HG03520 (cell line): ENCODE measurements at regions not wholly inside any gene's neighbourhood (a gene's known extent, or its start where the extent isn't known, plus 50 kb on each side); places are given as distances from the start of the nearest gene placed in this dataset.
"Not testable (repeated sequence)": the region's sequence is repeated elsewhere in the genome, so short reads cannot be mapped to it uniquely, and the experiment has no call there.

Experiments used
- ATAC-seq: cut with Tn5 transposase; IDR thresholded peaks from one replicate; pipeline ENCODE4 v1.9.1; 2021; ENCODE audit warnings: mild to moderate bottlenecking, moderate library complexity; ENCODE audit not compliant: unreplicated experiment

- no peak for ATAC-seq
These were observed 268.5 kb upstream of the CCL2 start for GRCh38 chr17:33986566-33986965.

DNA sequence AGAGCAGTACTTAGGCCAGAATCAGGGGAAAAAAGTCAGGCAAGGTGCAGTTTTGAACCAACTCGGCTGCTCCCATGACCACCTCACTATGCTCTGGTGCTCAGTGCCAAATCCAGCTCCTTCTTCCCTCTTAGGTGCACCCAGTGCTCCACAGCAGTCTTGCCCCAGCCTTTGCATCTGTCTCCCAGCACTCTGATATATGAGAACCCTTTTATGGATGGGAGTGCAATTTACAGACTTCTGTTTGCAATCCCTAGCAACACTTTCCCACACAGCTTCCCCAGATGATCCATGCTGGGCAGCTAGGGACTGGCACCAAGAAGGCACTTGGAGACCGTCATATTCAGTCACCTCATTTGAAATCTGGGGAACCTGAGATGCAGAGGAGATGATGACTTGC, 267.9 kb upstream of the CCL2 start:
- ATAC-seq, result no peak

DNA sequence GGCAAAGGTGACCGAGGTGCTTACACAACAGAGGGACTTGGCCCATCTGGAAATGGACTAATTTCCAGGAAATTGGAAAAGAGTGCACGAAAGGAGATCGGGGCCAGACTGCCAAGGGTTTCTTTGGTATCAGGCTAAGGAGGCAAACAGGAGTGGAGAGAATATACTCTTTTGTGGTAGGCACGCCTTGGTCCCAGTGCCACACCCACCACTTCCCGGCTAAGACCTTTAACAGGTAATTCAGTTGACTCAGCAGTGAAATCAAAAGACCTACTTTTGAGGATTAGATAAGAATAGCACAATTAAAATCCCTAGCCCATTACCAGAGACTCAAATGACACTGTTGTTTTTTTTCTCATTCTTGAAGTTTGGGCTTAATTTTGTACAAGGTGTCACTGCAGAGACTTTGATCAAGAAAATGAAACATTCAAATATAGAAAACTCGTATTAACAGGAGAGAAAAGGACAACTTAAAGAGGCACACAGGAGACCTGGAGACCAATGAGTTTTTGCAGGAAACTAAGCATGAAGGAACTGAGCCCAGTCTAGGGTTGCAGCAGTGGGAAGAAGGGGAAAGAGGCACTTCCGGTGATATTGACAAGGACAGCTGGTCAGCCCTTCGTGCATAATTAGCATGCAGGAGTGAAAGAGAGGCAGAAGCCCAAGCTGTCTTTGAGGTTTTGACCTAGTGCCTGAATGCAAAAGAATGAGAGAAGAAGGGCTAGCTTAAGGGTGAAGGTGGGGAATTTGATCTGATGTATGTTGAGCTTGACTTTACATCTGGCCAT, 265.5 kb upstream of the CCL2 start:
- ATAC-seq, result no peak

DNA sequence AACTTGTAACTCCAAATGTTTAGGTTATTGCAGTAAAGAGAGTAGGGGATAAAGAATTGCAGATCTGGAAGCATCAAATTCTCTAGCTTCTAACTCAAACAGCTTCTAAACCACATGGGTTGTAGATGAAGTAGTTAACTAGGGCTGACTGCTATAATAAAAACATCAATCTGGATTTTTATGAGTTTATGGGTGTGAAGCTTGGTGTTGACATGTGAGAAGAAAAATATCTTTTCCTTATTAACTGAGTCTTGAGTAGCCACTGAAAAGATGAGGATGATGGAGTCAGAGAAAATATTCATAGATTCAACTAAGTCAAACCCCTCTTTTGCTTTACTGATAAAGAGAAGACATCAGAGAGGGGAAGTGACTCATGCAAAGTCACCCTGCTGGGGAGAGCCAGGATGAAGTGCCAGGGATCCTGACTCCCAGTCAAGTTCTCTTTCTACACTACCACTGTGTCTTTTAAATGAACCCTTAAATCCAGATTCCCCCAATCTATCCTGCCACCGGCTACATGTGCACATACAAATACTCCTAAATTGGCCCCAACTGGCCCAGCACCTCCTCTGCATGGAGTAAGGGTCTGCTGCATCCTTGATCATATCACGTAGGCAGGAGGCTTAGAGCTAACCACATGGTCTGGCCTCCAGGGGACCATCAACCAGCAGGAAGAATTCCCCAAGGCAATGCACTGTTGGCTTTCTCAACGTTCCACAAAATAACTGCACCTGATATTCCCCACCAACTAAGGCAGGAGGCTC, 264.0 kb upstream of the CCL2 start:
- ATAC-seq, result no peak

- no peak for ATAC-seq
These were observed 263.0 kb upstream of the CCL2 start for GRCh38 chr17:33992113-33992512.

DNA sequence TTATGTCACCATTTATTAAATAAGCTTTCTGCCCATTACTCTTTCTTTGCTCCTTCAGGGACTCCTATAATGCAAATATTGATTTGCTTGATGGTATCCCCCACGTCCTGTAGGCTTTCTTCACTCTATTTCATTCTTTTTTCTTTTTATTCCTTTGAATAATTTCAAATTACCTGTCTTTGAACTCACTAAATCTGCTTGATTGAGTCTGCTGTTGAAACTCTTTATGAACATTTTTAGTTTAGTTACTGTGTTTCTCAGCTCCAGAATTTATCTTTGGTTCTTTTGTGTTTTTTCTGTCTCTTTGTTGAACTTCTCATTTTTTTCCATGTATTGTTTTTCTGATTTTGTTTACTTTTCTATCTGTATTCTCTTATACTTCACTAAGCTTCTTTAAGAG, 254.4 kb upstream of the CCL2 start:
- no peak for ATAC-seq

- ATAC-seq, result no peak
These were observed 253.8 kb upstream of the CCL2 start for GRCh38 chr17:34001246-34001645.

DNA sequence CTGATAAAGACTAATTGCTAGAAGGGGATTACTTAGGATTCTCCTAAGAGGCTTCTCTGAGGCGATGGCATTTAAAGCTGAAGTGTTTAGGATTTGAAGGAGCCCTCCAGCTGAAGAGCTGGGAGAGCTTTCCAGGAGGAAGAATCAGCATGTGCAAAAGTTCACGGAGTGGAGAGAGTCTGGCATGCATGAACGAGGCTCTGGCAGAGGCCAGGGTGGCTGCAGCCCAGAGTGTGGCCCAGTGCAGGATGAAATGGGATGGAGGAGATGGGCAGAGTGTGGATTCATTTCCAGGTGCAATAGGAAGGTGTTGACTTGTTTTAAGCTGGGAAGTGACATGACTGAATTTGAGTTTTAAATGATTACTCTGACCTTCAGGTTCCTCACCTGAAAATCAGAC, 249.0 kb upstream of the CCL2 start:
- ATAC-seq, result no peak

DNA sequence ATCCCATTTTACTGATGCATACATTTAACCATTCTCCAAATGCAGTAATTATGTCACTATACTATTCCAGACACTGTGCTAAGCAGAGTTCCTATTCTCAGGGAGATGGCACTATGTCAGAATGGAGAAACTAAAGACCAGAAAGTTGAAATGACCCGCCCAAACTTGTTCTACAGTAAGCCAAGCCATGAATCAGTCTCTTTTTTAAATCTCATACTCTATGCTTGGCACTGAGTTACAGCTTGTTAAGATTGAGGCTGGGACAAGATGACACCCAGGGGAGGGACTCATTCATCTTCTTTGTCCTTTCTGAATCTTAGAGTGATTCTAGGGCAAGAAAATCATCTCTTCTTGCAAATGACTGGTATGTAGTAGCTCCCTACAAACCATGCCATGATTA, 247.0 kb upstream of the CCL2 start:
- no peak for ATAC-seq

- ATAC-seq, result no peak
These were observed 245.2 kb upstream of the CCL2 start for GRCh38 chr17:34009912-34010311.

DNA sequence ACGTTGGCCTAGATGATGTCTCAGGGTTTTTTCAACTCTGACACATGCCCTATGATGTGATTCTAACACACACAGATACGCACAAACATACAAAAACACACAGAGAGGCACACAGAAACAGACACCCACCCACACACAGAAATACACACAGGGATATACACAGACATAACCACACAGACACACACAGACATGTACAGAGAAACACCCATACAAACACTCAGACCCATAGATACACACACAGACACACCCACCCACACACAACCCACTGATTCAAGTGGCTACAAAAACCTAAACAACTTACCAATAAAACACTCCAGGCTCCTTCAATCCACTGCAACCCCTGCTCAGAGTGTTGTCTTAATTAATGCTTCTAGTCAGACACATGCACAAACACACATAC, 244.6 kb upstream of the CCL2 start:
- ATAC-seq, result no peak

- no peak for ATAC-seq
These were observed 243.5 kb upstream of the CCL2 start for GRCh38 chr17:34011599-34011998.

GRCh38 chr17:34012709-34013375, 242.2 kb upstream of the CCL2 start:
- ATAC-seq, result no peak

GRCh38 chr17:34015253-34015652, 239.8 kb upstream of the CCL2 start:
- ATAC-seq, result no peak

- ATAC-seq, result no peak
These were observed 230.7 kb upstream of the CCL2 start for GRCh38 chr17:34024386-34024785.

GRCh38 chr17:34024806-34025551, 230.1 kb upstream of the CCL2 start:
- no peak for ATAC-seq

DNA sequence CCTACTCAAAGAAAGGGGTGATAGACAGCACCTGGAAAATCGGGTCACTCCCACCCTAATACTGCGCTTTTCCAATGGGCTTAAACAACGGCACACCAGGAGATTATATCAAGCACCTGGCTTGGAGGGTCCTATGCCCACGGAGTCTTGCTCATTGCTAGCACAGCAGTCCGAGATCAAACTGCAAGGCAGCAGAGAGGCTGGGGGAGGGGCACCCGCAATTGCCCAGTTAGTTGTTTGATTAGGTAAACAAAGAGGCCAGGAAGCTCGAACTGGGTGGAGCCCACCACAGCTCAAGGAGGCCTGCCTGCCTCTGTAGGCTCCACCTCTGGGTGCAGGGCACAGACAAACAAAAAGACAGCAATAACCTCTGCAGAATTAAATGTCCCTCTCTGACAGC, 224.5 kb upstream of the CCL2 start:
- ATAC-seq, result not testable (repeated sequence)

DNA sequence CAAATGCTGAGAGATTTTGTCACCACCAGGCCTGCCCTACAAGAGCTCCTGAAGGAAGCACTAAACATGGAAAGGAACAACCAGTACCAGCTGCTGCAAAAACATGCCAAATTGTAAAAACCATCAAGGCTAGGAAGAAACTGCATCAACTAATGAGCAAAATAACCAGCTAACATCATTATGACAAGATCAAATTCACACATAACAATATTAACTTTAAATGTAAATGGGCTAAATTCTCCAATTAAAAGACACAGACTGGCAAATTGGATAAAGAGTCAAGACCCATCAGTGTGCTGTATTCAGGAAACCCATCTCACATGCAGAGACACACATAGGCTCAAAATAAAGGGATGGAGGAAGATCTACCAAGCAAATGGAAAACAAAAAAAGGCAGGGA, 222.8 kb upstream of the CCL2 start:
- not testable (repeated sequence) for ATAC-seq

- not testable (repeated sequence) for ATAC-seq
These were observed 216.3 kb upstream of the CCL2 start for GRCh38 chr17:34038786-34039185.

- ATAC-seq, result not testable (repeated sequence)
These were observed 215.9 kb upstream of the CCL2 start for GRCh38 chr17:34039213-34039612.
